HCEC 1CT (cell line): ENCODE measurements at regions not wholly inside any gene's neighbourhood (a gene's known extent, or its start where the extent isn't known, plus 50 kb on each side); places are given as distances from the start of the nearest gene placed in this dataset.
A peak's percentile ranks its signal among the peaks of the same experiment; 100 is the strongest.
"Not testable (repeated sequence)": the region's sequence is repeated elsewhere in the genome, so short reads cannot be mapped to it uniquely, and the experiment has no call there.

Experiments
- DNase-seq: peaks from one replicate; pipeline ENCODE4 v3.0.0-alpha.2; 2017

DNA sequence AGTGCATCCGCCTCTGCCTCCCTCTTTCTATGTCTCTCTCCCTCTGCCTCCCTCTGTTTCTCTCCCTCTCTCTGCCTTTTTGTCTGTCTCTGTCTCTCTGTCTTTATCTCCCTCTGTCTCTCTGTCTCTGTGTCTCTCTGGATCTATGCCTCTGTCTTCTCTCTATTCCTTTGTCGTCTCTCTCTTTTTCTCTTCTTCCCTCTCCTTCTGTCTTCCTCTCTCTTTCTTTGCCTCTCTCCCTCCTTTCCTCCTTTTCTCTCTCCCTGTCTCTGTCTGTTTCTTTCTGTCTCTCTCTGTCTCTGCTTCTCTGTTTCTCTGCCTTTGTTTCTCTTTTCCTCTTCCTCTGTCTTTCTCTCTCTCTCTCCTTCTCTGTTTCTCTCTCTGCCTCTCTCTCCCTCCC lies 678.8 kb upstream of the NRP1 start:
- no peak for DNase-seq

DNA sequence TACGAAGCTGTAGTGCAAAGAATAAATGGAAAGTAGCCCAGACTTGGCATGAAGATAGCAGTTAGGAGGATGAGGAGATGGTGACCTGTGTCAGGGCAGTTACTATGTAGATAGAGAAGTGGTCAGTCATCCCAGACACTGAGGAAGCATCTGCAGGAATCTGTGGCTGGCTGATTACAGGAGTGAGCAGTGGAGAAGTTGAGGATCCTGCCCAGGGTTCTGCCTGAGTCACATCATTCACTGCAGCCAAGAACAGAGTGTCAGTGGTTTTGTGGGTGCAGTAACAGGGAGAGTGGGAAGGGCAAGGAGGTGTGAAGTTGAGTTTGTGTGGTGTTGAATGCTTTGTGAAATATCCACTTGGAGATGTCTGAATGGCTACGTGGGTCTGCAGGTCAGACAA lies 676.4 kb upstream of the NRP1 start:
- DNase-seq: peak; percentile 17

DNA sequence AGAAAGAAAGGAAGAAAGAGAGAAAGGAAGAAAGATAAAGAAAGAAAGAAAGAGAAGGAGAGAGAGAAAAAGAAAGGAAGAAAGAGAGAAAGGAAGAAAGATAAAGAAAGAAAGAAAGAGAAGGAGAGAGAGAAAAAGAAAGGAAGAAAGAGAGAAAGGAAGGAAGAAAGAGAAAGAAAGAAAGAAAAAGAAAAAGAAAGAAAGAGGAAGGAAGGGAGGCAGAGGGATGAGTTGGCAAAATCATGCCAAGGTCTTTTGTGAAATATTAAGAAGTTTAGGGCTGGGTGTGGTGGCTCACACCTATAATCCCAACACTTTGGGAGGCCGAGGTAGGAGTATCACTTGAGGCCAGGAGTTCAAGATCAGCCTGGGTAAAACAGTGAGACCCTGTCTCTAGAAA lies 675.8 kb upstream of the NRP1 start:
- DNase-seq: not testable (repeated sequence)

DNA sequence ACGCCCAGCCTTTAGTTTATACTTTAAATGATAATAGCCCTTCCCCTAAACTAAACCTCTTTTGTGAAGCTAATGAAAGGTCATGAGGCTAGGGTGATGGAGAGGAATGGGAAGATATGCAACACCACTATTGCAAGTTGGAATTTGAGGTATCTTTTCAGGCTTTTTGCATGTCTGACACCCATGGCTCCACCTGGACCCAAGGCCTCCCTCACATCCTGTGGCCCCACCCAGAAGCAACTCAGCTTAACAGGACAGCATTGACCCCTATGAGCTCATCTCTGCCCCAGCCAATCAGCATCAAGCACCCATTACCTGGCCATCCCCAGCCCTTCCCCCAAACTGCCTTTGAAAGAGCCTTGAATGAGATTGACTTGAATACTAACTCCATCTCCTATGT lies 674.2 kb upstream of the NRP1 start:
- DNase-seq: no peak

DNA sequence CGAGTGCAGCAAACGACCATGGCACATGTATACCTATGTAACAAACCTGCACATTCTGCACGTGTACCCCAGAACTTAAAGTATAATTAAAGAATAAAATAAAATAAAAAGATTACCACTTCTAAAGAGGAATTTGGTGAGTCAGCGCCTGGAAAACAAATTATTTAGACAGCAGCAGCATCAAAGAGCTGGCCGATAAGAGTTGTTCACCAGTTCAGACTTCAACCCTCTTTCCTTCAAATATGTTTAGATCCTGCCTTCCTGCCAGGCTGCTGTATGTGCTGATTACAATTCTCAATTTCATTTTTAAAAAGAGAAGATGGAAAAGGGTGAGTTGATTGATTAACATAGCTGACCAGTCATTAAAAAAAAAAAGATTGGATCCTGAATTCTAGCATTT lies 672.0 kb upstream of the NRP1 start:
- no peak for DNase-seq

DNA sequence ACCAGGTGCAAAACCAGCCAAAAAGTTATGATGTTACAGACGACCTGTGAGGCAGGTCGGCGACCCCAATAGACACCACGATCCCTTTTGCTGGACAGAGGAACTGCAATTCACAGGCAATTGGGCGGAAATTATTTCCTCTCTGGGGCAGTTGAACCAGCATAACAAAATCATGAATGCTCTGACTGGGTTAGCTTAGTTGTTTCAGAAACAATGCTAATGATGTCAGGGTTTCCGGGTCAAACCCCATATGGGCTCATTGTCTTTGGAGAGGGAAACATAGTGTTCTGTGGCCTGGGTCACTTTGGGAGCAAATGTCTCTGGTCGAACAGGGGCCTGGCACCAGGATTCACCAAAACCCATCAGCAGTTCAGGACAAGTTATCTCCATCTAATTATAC lies 669.1 kb upstream of the NRP1 start:
- DNase-seq: no peak

DNA sequence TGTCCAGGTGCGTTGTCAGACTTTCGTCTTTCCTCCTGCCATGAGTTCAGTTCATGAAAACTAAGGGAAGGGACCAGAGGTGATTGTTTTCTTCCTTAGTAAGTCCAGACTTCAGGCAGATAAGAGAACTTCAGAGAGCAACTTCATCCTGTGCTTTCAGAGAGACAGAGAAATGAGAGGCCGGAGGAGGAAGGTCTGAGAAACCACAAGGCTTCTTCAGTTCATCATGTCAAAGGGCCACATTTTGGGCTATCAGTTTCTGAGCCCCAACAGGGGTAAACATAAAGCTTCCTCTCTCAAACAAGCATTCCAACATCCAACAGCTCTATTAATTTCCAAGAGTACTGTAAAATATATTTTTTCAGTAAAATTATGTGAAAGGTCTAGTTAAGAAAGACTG lies 668.4 kb upstream of the NRP1 start:
- no peak for DNase-seq

DNA sequence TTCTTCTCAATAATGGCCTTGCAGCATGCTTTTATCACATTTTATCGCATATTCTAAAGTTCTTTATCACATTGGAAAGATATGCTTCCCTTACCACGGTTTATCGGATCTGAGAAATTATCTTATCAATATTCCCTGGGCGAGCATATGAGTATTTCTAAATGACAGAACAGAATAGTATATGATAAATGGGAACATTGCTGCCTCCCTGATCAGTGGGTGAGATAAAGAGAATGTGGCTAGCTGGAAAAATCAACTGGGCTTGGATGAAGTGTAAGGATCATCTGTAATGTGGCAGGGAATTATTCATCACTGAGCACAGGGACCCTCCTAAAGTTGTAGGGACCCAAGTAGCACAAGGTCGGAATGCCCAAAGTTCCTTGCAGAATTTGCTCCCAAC lies 667.4 kb upstream of the NRP1 start:
- no peak for DNase-seq

DNA sequence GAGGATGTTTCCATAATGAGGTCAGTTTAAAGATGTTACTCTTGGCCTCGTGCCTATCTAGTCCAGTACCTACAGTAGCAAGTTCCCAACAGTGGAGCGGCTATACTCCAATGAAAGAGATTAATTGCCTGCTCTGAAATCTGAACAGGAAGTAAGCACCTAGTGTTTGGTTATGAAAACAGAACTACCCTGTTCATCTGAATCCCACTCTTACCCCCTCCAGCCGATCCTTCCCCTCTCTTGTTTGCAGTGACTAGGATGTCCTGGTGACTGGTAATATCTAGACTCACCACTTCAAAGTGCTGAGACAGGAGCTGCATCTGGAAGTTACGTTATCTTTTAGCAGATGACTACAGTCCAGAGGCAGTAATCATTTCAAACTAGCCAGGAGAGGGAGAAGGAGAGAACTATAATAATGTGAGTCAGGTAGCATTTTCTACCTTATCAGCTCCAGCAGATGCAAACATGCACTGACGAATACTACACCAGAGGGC lies 666.7 kb upstream of the NRP1 start:
- DNase-seq: no peak

DNA sequence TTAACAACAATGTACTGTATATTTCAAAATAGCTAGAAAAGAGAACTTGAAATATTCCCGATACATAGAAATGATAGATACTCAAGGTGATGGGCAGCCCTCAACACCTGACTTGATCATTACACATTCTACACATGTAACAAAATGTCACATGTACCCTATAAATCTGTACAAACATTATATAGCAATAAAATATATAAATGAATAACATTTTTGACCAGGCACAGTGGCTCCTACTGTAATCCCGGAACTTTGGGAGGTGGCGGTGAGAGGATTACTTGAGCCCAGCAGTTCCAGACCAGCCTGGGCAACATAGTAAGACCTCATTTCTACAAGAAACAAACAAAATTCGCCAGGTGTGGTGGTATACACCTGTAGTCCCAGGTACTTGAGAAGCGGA lies 659.5 kb upstream of the NRP1 start:
- no peak for DNase-seq

DNA sequence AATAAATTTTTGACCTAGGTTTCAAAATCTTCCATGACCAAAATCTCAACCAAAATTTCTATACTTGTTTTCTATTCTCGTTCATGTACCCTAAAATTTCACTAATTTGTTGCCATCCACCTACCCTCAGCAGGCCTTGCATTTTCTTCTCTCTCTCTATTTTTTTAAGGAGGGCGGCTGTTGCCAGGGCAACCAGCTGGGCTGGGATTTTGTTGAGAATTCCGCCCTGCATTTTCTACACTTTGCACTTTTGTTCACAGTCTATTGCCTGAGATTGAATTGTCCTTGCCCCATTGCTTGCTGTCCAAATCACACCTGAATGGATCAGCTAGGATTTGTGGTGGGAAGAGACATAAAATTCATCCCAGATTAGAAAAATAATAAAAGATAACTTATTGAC lies 657.5 kb upstream of the NRP1 start:
- DNase-seq: no peak

DNA sequence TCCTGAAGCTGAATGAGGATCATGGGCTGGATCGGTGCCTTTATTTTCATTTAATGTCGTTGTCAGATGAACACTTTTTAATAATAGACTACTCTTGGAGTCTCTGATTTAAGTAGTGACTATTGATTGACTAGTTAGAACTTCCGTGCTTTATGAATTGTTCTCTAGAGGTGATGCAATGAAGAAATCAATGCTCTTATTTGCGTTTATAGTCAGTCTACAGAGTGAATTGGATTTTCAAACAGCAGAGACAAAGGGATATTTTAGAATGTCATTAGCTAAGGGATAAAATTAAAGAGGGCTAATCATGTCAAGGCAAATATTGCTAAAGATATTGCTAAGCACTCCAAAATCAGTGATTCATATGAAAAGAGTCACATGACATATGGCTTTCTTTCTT lies 652.0 kb upstream of the NRP1 start:
- no peak for DNase-seq

DNA sequence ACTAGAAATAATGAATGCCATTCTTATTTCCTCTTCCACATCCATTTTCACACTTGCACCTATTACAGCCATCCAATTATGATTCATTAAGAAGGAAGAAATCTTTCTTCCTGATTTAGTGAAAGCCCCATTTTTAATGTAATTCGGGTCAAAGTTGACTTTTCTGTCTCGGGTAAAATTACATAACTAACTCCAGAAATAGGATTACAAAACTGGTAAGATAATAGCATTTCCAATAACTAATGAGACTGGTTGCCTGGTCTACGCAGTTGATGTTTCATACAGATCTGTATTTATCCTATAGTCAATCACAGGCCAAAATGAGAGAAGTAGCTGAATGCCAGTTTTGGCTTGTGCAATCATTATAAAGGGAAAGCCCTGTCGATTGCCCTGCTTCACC lies 651.5 kb upstream of the NRP1 start:
- no peak for DNase-seq

DNA sequence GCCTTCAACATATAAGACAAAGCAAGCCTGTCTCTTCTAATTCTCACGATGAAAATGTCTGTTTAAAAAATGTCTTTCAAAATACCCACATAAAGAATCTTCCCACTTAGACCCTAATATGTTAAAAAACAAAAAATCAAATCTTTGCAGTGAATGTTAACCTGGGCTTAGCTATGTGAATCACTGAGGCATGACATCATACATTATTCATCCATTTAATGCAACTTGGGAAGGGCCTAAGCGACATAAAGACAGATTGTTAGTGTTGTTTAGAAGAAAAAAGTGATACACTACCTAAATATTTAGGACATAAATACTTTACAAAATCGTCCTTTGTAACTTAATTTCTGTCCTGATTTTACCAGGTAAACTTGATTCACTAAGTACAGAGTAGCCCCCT lies 648.5 kb upstream of the NRP1 start:
- peak; percentile 50 for DNase-seq

DNA sequence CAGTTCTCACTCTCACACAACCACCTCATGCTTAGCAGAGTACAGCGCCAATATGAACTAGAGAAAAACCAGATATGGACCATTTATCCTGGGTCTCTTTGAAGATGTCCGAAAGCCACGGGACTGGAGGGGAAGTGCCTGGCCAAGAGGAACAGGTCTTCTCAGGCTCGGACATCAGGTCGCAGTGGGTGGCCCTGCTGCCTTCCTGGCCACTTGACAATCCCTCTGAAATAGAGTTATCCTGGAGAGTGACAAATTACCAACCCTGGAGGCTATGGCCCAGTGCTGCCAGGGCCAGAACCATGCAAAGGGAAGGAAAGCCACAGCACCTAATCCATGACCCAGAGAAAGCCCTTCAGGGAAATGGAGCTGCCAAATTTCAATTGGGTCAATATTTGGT lies 646.8 kb upstream of the NRP1 start:
- no peak for DNase-seq

DNA sequence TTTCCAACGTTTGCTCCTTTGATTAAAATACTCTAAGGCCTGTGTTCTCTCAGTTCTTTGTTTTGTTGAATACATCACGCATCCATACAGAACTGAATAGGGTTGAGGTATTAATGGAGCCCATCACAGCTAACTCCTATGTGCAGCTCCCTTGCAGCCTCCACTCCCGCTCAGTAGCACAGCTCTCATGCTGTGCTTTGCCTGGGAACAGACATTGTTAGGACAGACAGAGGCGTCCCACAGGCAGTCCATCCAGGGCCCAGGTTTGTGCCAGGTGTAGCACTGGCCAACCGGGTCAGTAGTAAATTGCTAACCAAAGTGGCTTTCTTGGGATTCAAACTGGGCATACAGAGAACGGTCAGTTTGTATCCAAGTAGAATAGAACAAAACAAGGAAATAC lies 644.7 kb upstream of the NRP1 start:
- no peak for DNase-seq

DNA sequence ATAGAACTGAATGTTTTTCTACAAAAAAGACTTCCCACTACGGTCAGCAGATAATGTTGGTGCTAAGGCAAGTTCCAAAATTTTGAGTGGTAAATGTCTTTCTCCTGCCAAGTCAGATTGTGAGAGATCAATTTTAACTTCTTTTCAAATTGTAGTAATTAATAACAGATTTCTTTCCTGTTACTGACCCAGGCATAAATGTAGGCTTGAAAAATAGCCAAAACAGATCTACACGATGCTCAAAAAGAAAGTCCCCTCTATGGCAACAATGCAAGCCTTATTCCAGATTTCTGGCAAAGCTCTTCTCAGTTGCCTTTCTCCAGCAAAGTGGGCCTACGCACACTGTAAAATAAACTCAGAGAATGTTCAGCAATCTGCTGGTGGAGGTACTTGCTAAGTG lies 641.0 kb upstream of the NRP1 start:
- DNase-seq: no peak

DNA sequence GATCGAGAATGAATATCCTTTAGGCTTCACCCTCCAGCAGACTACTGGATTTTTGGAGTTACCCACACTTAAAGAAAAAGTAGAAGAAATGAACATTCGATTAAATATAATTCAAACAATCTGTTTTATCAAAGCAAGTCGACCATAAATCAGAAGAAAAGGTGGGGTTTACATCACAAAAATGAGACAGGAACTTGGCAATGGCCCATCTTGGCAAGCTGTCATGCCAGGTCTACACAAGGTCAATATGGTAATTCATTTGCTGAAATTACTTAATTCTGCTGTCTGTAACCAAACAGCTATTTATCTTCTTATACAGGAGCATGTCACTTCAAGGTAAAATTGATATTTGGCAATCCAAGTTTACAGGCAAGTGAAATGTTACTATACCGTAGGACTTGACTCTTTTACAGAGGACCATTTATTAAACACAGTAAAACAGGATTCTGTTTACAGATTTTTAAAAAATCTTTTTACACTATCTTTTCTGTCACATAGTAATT lies 640.6 kb upstream of the NRP1 start:
- no peak for DNase-seq

DNA sequence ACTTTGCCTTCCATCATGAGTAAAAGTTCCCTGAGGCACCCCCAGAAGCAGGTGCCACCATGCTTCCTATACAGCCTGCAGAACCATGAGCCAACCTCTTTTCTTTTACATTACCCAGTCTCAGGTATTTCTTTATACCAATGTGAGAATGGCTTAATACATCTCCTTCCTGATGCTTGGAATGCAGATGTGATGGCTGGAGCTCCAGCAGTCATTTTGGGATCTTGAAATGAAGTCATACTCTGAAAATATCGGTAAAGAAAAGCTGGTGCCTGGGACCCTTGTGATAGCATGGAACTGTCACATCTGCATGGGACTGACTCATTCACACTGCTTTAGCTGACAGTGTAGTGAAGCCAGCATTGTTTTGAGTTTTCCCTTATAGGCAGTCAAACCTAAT lies 634.5 kb upstream of the NRP1 start:
- DNase-seq: no peak

DNA sequence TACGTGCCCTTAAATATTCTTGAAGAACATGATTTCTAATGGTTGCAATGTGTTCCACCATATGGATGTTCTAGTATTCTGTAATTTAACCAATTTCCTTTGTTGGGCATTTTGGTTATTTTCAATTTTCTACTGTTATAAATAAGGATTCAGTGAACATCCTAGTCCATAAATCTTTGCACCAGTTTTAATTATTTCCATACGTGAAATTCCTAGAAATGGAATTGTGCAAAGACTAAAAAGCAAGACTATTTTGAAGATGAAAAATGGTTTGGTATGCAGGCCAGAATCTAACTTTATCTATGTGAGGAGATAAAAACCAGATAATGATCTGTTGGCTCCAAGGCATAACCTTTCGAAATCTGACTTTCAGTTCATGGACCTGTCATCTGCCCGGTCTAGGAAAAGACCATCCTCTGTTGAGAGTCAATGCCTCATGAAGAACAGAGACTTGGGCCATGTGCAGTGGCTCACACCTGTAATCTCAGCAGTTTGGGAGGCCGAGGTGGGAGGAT lies 633.2 kb upstream of the NRP1 start:
- DNase-seq: no peak

DNA sequence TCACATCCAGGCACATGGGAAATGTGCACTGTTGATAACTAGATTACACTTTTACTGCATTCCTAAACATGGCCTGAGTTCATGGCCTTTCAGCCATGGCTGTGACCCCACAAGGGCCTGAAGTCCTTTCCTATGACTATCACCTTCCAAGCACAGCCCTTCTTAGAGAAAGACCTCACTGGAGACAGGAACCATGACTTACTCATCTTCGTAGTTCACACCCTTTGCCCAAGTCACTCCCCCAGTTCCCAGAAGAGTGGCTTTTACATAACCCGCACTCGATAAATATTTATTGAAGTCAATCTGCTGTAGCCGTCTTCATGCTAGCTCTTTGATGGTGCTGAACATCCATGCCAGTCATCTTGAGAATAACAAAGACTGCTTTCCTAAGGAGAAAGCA lies 632.5 kb upstream of the NRP1 start:
- no peak for DNase-seq

DNA sequence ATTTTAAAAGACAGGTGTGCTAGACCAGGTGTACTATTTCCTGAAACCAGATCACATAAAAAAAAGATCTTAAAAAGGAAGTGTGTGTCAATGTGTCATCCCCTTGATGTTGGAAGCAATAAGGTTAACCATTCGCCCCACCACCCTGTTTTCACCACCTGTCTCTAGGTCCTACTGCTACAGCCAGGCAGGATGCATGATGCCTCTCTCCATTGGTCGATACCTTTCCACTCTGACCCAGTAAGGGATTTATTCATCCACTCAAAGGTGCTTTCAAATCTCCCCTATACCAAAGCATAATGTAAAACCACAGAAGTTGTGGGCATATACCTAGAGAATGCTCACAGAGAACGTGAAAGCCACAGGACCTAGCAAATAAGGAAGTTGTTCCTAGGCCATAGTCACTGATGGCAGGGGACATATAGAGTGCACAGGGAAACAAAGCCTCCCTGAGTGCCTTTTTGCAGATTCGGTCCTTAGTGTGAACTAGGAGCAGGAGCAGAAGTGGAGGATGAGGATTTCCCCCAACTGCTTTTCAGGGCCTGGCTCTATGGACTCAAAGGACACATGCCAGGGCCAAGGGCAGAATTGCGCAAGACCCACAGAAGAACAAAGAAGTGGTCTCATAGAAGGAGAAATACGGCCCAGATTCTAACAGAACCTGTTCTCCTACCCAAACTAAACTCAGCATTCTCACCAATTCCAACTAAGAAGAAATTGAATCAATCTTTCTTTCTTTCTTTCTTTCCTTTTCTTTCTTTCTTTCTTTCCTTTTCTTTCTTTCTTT lies 631.5 kb upstream of the NRP1 start:
- DNase-seq: no peak

DNA sequence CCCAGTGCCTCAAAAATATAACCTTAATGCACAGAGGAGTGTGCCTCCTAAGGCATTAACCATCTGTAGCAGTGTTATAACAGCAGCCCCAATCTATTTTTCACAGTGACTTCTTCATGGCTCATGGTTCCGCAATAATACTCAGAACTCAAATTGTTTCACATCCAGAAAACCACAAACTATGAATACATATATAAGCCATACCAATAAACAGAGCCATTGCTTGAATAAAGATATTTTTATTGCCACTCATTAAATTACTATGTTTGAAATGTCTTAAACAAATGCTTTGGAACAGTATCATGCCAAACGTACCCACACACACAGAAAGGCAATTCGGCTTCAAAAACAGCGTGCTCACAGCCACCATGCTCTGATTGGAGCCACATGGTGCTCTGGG lies 629.3 kb upstream of the NRP1 start:
- no peak for DNase-seq

DNA sequence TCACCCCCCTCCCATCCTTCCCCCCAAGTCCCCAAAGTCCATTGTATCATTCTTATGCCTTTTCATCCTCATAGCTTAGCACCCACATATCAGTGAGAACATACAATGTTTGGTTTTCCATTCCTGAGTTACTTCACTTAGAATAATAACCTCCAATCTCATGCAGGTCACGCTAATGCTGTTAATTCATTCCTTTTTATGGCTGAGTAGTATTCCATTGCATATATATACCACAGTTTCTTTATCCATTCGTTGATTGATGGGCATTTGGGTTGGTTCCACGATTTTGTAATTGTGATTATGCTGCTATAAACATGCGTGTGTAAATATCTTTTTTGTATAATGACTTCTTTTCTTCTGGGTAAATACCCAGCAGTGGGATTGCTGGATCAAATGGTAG lies 621.9 kb upstream of the NRP1 start:
- DNase-seq: not testable (repeated sequence)

DNA sequence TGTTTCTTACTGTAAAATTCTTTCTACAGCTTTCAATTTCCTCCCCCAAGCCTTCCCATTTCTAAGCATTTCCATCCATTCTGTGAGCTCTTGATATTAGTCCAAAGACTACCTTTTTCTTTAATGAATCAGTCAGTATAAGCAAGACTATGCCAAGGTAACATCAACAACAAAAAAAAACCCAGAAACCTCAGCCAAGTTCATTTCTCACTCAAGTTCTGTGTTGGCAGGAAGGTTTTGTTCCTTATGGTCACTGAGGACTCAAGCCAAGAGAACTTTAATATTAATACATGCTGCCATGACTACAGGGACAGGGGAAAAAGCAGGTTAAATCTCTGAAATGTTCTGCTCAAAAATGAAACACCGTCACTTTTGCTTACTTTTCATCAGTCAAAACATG lies 621.2 kb upstream of the NRP1 start:
- no peak for DNase-seq
